ENCODE measurements at regions not wholly inside any gene's neighbourhood (a gene's known extent, or its start where the extent isn't known, plus 50 kb on each side); places are given as distances from the start of the nearest gene placed in this dataset.

DNA sequence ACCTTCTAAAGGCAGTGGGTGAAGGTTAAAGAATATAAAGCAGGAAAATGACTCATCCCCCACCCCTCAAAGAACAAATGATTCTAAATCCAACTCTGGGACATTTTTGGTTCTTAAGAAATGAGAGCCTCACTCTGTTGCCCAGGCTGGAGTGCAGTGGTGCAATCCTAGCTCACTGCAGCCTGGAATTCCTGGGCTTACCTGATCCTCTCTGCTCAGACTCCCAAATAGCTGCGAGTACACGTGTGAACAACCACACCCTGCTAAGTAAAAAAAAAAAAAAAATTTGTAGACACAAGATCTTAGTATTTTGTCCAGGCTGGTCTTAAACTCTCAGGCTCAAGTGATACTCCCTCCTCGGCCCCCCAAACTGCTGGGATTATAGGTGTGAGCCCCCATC lies 298.8 kb upstream of the MAF start:
- no peak overlapping the region for H3K4me3 ChIP-seq
- no peak for DNase-seq (ENCODE audit: low spot score)
- H3K27ac ChIP-seq: no peak overlapping the region
- no peaks in the 10 kb centered on the region for H3K36me3 ChIP-seq
- H3K27me3 ChIP-seq (replicated peaks; ENCODE audit: insufficient read depth): no peaks in the 10 kb centered on the region
- intact Hi-C loops (cut with DNase I): no loop called here
- TF ChIP-seq, protein P1, sequence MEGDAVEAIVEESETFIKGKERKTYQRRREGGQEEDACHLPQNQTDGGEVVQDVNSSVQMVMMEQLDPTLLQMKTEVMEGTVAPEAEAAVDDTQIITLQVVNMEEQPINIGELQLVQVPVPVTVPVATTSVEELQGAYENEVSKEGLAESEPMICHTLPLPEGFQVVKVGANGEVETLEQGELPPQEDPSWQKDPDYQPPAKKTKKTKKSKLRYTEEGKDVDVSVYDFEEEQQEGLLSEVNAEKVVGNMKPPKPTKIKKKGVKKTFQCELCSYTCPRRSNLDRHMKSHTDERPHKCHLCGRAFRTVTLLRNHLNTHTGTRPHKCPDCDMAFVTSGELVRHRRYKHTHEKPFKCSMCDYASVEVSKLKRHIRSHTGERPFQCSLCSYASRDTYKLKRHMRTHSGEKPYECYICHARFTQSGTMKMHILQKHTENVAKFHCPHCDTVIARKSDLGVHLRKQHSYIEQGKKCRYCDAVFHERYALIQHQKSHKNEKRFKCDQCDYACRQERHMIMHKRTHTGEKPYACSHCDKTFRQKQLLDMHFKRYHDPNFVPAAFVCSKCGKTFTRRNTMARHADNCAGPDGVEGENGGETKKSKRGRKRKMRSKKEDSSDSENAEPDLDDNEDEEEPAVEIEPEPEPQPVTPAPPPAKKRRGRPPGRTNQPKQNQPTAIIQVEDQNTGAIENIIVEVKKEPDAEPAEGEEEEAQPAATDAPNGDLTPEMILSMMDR (IDR thresholded peaks at IDR 0.05): no peak
- peaks cover 3% of the 10 kb centered on the region for H3K4me1 ChIP-seq (replicated peaks)
- H3K9me3 ChIP-seq: no peaks in the 10 kb centered on the region
- WGBS: 85% methylated on average over 3 of the region's 3 CpGs

DNA sequence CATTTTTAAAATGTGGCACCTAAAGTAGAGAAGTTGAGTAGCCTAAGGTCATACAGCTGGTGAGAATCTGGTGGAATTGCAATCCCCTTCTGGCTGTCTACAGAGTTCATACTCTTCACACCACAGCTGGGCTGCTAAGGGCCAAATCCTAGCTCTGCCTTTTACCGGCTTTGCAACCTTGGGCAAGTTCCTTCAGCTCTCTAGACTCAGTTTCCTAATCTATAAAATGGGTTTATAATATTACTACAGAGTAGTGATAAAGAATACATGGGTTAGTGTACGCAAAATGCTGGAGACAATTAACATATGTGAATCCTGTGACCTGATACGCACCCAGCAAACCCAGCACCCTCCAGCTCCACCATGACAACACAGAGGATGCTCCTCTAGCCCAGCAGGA lies 298.2 kb upstream of the MAF start:
- no peaks in the 10 kb centered on the region for H3K36me3 ChIP-seq
- no peak overlapping the region for H3K4me3 ChIP-seq
- H3K27me3 ChIP-seq (replicated peaks; ENCODE audit: insufficient read depth): no peaks in the 10 kb centered on the region
- TF ChIP-seq POLR2A (IDR thresholded peaks at IDR 0.05): no peak
- H3K9me3 ChIP-seq: no peaks in the 10 kb centered on the region
- peaks cover 3% of the 10 kb centered on the region for H3K4me1 ChIP-seq (replicated peaks)
- intact Hi-C loops (cut with DNase I): no loop called here
- 96% methylated on average over 3 of the region's 3 CpGs for WGBS
- no peak for DNase-seq (ENCODE audit: low spot score)
- no peak overlapping the region for H3K27ac ChIP-seq

DNA sequence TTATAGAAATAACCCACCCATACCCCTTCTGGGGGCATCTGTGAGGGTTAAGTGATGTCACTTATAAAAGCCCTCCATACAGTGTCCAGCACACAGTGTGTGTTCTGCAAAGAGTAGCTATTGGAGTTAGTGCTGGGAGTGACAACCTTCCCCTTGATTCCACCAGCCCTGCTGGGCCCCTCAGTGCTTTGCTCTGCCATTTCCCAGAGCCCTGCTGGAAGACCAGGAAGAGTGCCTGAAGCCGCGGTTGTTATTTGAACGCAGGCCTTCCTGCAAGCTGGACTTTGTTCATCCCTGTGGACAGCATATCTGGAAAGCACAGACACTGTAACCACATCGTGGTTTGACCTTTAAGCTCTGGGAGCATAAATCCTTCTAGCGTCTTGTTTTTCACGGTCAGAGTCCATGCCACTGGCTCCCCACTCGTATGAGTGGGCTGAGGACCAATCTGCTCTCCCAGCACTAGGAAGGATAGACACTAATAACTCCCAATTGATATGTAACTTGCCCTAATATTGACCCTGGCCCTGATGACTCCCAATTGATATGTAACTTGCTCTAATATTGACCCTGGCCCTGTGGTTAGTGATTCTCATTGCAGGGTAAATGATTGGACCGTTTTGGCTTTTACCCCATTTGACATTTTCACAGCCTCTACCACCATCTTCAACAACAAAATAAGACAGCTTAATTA lies 297.1 kb upstream of the MAF start:
- peaks cover 3% of the 10 kb centered on the region for H3K4me1 ChIP-seq (replicated peaks)
- H3K9me3 ChIP-seq: no peaks in the 10 kb centered on the region
- intact Hi-C loops (cut with DNase I): no loop called here
- WGBS: 85% methylated on average over 7 of the region's 8 CpGs
- no peak overlapping the region for H3K27ac ChIP-seq
- H3K4me3 ChIP-seq: no peak overlapping the region
- no peak for TF ChIP-seq POLR2AphosphoS5 (IDR thresholded peaks at IDR 0.05)
- TF ChIP-seq, protein P1 (IDR thresholded peaks at IDR 0.05): no peak
- no peak for TF ChIP-seq POLR2A (IDR thresholded peaks at IDR 0.05)
- H3K36me3 ChIP-seq: no peaks in the 10 kb centered on the region
- H3K27me3 ChIP-seq (replicated peaks; ENCODE audit: insufficient read depth): no peaks in the 10 kb centered on the region
- DNase-seq (ENCODE audit: low spot score): no peak

DNA sequence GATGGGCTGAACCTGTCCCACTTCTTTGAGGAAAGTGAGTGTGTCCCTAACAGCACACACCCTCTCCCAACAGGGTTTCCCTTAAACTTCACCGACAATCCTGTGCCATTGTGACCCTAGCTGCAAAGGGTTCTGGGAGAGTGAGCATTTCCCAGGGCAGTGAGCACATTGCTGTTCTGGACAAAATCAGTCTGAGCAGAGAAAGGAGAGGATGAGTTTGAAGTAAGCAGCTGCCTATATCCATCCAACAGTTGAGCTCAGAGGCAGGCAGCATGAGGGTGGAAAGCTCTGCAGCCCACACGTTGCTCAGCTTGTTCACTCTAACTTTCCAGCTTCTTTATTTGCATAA lies 296.5 kb upstream of the MAF start:
- H3K4me3 ChIP-seq: no peak overlapping the region
- no peak overlapping the region for H3K27ac ChIP-seq
- peaks cover 3% of the 10 kb centered on the region for H3K4me1 ChIP-seq (replicated peaks)
- DNase-seq (ENCODE audit: low spot score): no peak
- H3K9me3 ChIP-seq: no peaks in the 10 kb centered on the region
- intact Hi-C loops (cut with DNase I): no loop called here
- WGBS: 90% methylated on average over 2 of the region's 2 CpGs
- H3K27me3 ChIP-seq (replicated peaks; ENCODE audit: insufficient read depth): no peaks in the 10 kb centered on the region
- no peak for TF ChIP-seq POLR2AphosphoS5 (IDR thresholded peaks at IDR 0.05)
- TF ChIP-seq POLR2A (IDR thresholded peaks at IDR 0.05): no peak
- TF ChIP-seq, protein P1 (IDR thresholded peaks at IDR 0.05): no peak
- no peaks in the 10 kb centered on the region for H3K36me3 ChIP-seq

DNA sequence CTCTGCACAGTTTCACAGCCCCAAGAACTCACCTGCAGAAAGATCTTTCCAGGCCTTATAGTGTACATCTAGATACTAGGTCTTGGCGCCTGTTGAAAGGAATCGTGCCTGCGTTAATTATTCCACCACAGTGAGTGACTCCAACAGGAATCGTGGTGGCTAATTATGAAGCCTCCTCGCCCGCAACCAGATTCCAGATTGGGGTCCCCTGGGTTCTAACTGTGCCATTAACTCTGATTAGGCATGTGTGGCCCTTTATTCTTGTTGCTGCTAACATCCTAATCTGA lies 295.3 kb upstream of the MAF start:
- Histone ChIP-seq H3K9me3 (no peaks in the 10 kb centered on the region), H3K4me3 (no peak overlapping the region), H3K36me3 (no peaks in the 10 kb centered on the region), H3K4me1 (replicated peaks) (peaks cover 3% of the 10 kb centered on the region), H3K27me3 (replicated peaks; ENCODE audit: insufficient read depth) (no peaks in the 10 kb centered on the region), H3K27ac (no peak overlapping the region)
- no peak for DNase-seq (ENCODE audit: low spot score)
- TF ChIP-seq POLR2A (IDR thresholded peaks at IDR 0.05): no peak
- TF ChIP-seq, protein P1 (IDR thresholded peaks at IDR 0.05): no peak
- no peak for TF ChIP-seq POLR2AphosphoS5 (IDR thresholded peaks at IDR 0.05)
- 69% methylated on average over 6 of the region's 6 CpGs for WGBS
- intact Hi-C loops (cut with DNase I): no loop called here
